Calu3 (cell line): ENCODE measurements at regions not wholly inside any gene's neighbourhood (a gene's known extent, or its start where the extent isn't known, plus 50 kb on each side); places are given as distances from the start of the nearest gene placed in this dataset.

Experiments used
- BruUV-seq: library from RNA; stranded (reverse); fragments of 400-500 nt; replicated peaks from 2 replicates; lab custom pipeline; 2021; lab: Mats Ljungman, UMichigan
- CTCF ChIA-PET: fragments of 300-600 bp; sonication (Branson Sonifier 250); formaldehyde crosslinking; loops from one replicate; lab custom pipeline; 2022; ENCODE audit warnings: antibody characterized with exemption; lab: Charles Lee
- DNase-seq: peaks from one replicate; pipeline ENCODE4 v3.0.0; 2022
- H3K27ac Mint-ChIP-seq: one replicate; pipeline ENCODE4 v1.8.0; 2022; ENCODE audit warnings: mixed read lengths; ENCODE audit not compliant: unreplicated experiment
- H3K27me3 Mint-ChIP-seq: one replicate; pipeline ENCODE4 v1.8.0; 2022; ENCODE audit warnings: mixed read lengths; ENCODE audit not compliant: unreplicated experiment
- H3K36me3 Mint-ChIP-seq: one replicate; pipeline ENCODE4 v1.8.0; 2022; ENCODE audit warnings: mild to moderate bottlenecking, moderate library complexity, mixed read lengths; ENCODE audit not compliant: insufficient read depth, unreplicated experiment
- H3K4me1 Mint-ChIP-seq: one replicate; pipeline ENCODE4 v1.8.0; 2022; ENCODE audit warnings: mild to moderate bottlenecking, low read depth, mixed read lengths; ENCODE audit not compliant: unreplicated experiment
- H3K4me3 Mint-ChIP-seq: one replicate; pipeline ENCODE4 v1.8.0; 2022; ENCODE audit warnings: mild to moderate bottlenecking, low read depth, moderate library complexity, mixed read lengths; ENCODE audit not compliant: unreplicated experiment
- H3K9me3 Mint-ChIP-seq: one replicate; pipeline ENCODE4 v1.8.0; 2022; ENCODE audit warnings: low read depth, mixed read lengths; ENCODE audit not compliant: unreplicated experiment
- intact Hi-C: fragments of 100-400 bp; cut with micrococcal nuclease; formaldehyde crosslinking; loops from one replicate; pipeline ENCODE4 v1.10.0; 2022; ENCODE audit not compliant: unreplicated experiment
- TF ChIP-seq, protein P1 (sequence below): fragments of 200-600 bp; IDR thresholded peaks from one replicate; pipeline ENCODE4 v1.8.0; 2022; ENCODE audit warnings: antibody characterized with exemption; ENCODE audit not compliant: unreplicated experiment

DNA sequence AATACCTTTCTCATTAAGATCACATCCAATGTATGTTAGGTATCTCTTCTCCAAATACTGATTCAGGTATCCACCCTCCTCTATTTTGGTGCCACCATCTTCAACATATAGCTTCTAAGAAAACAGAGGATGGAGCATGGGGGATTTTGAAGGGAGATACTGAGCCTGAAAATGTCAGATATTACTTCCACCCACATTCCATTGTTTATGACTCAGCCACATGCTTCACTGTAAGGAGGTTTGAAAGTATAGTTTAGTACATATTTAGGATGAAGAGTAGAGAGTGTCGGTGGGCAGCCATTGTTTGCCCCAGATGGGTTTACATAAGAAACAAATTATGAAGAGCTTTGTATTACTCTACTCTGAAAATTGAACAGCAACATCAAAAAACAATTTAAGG lies 286.7 kb downstream of the TFAP2B start:
- intact Hi-C loops = no loop called here
- Mint-ChIP-seq H3K27ac (no peak overlapping the region), H3K4me1 (no peaks in the 10 kb centered on the region), H3K36me3 (no peaks in the 10 kb centered on the region), H3K9me3 (peaks cover 7% of the 10 kb centered on the region), H3K4me3 (no peak overlapping the region), H3K27me3 (no peaks in the 10 kb centered on the region)
- BruUV-seq = no TSS peak
- CTCF ChIA-PET = no interaction called here
- TF ChIP-seq, protein P1, sequence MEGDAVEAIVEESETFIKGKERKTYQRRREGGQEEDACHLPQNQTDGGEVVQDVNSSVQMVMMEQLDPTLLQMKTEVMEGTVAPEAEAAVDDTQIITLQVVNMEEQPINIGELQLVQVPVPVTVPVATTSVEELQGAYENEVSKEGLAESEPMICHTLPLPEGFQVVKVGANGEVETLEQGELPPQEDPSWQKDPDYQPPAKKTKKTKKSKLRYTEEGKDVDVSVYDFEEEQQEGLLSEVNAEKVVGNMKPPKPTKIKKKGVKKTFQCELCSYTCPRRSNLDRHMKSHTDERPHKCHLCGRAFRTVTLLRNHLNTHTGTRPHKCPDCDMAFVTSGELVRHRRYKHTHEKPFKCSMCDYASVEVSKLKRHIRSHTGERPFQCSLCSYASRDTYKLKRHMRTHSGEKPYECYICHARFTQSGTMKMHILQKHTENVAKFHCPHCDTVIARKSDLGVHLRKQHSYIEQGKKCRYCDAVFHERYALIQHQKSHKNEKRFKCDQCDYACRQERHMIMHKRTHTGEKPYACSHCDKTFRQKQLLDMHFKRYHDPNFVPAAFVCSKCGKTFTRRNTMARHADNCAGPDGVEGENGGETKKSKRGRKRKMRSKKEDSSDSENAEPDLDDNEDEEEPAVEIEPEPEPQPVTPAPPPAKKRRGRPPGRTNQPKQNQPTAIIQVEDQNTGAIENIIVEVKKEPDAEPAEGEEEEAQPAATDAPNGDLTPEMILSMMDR = no peak
- no peak for DNase-seq

DNA sequence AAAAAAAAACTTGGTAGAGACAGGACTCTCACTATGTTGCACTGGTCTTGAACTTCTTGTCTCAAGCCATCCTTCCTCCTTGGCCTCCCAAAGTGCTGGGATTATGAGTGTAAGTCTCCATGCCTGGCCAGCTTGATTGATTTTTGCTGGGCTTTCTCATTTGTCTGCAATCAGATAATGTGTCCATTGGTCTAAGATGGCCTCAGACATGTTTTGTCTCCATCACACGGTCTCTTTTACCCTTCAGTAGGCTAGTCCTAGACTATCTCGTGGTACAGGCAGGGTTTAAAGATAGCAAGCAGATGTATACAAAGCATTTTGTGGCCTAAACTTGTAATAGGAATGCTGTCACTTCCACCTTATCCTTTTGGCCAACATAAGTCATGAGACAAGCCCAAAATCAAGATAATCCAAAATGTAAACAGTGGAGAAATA lies 289.1 kb downstream of the TFAP2B start:
- CTCF ChIA-PET = no interaction called here
- DNase-seq = no peak
- no peaks in the 10 kb centered on the region for H3K36me3 Mint-ChIP-seq
- no peaks in the 10 kb centered on the region for H3K4me1 Mint-ChIP-seq
- H3K9me3 Mint-ChIP-seq = peaks cover 9% of the 10 kb centered on the region
- TF ChIP-seq, protein P1 = no peak
- no peaks in the 10 kb centered on the region for H3K27me3 Mint-ChIP-seq
- intact Hi-C loops = no loop called here
- BruUV-seq = no TSS peak
- H3K27ac Mint-ChIP-seq = no peak overlapping the region
- H3K4me3 Mint-ChIP-seq = no peak overlapping the region

DNA sequence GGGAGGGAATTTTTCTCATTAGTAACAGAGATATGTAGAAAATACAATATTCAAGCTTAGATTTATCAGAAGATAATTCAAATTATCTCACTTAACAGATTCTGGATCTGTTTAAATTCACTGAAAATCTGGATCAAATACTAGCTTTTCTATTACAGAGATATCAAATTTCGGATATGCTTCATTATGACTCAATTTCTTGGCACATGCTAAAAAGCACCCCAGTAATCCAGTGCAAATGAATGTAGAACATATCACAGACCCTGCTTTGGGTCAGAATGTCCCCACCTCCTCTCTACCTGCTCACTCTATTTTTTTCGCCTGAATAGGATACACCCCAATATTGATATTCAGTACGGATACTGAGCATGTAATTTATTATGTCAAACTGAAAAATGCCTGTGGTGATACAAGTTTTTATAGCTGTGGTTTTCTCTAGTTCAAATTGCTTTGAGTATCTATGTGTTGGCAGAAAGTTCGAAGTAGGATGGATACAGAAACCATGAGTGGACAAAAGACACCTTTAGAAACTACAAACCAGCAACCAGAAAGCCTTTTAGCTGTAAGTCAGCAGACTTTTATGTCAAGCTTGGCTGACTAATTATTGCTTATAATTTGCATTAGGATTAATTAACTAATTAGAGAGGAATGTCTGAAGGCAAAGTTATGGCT lies 290.0 kb downstream of the TFAP2B start:
- Mint-ChIP-seq H3K9me3 (peaks cover 5% of the 10 kb centered on the region), H3K27ac (no peak overlapping the region), H3K4me3 (no peak overlapping the region), H3K4me1 (no peaks in the 10 kb centered on the region), H3K36me3 (no peaks in the 10 kb centered on the region), H3K27me3 (no peaks in the 10 kb centered on the region)
- BruUV-seq = no TSS peak
- DNase-seq = no peak
- intact Hi-C loops = no loop called here
- CTCF ChIA-PET = interaction anchor here (0.8 kb wide), 1 partner anchor 849 kb away, joined by 4 read pairs; no protein-coding TSS in a partner anchor
- TF ChIP-seq, protein P1 = no peak

DNA sequence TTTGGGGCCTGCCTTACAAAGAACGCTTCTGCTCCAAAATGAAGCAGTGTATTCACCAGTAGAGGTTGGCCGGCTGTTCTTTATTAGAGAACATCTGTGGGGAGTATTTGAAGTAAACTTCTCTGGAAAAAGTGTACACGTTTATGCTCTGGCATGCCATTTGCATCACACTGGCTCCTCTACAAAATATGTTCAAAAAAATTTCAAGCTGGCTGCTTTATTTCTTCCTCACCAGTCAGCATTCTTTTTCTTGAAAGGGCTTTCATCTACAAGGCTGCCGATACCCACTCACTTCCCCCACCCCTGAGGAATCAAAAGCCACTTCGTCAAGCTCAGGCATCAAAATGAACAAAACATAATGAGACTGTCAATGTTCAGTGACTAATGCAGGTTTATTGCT lies 294.1 kb downstream of the TFAP2B start:
- Mint-ChIP-seq H3K4me1 (no peaks in the 10 kb centered on the region), H3K27me3 (no peaks in the 10 kb centered on the region), H3K4me3 (no peak overlapping the region), H3K9me3 (peaks cover 2% of the 10 kb centered on the region), H3K36me3 (no peaks in the 10 kb centered on the region), H3K27ac (no peak overlapping the region)
- BruUV-seq = no TSS peak
- CTCF ChIA-PET = no interaction called here
- DNase-seq = no peak
- TF ChIP-seq, protein P1 = no peak
- intact Hi-C loops = no loop called here
